SH-SY5Y (cell line): ENCODE measurements at regions not wholly inside any gene's neighbourhood (a gene's known extent, or its start where the extent isn't known, plus 50 kb on each side); places are given as distances from the start of the nearest gene placed in this dataset.

Source experiments
- GATA2 ChIP-seq: IDR thresholded peaks from 2 replicates; pipeline ENCODE4 v1.6.1; 2011; ENCODE audit warnings: mild to moderate bottlenecking, low read depth, low read length
- GATA3 ChIP-seq: IDR thresholded peaks from 2 replicates; pipeline ENCODE4 v1.6.1; 2011; ENCODE audit warnings: low read depth, mild to moderate bottlenecking, low read length, moderate library complexity

- no peak for TF ChIP-seq GATA2
- TF ChIP-seq GATA3, result no peak
Measured at GRCh38 chr14:99036611-99037293, 235.2 kb downstream of the BCL11B start.
